RWPE2 (cell line): ENCODE measurements at regions not wholly inside any gene's neighbourhood (a gene's known extent, or its start where the extent isn't known, plus 50 kb on each side); places are given as distances from the start of the nearest gene placed in this dataset.

ENCODE experiments used
- ATAC-seq: fragments of 200-7000 bp; cut with Tn5 transposase; 3 replicates; pipeline ENCODE4 v1.9.1; 2021; ENCODE audit warnings: low read depth
- DNase-seq: peaks from one replicate; pipeline ENCODE4 v3.0.0-alpha.2; 2020; ENCODE audit warnings: low spot score
- H3K27ac ChIP-seq: fragments of 450-650 bp; 2 replicates; pipeline ENCODE4 v1.5.1; 2017; ENCODE audit warnings: mild to moderate bottlenecking; ENCODE audit not compliant: poor library complexity, severe bottlenecking
- H3K27me3 ChIP-seq: fragments of 250-450 bp; sonication (Bioruptor Pico); 2 replicates; pipeline ENCODE4 v1.5.1; 2021; ENCODE audit warnings: mild to moderate bottlenecking, moderate library complexity; ENCODE audit not compliant: insufficient read depth, poor library complexity, severe bottlenecking
- H3K36me3 ChIP-seq: fragments of 250-450 bp; sonication (Bioruptor Pico); 2 replicates; pipeline ENCODE4 v1.5.1; 2020; ENCODE audit warnings: low read depth, mild to moderate bottlenecking, moderate library complexity
- H3K4me1 ChIP-seq: fragments of 250-450 bp; sonication (Bioruptor Pico); 2 replicates; pipeline ENCODE4 v1.5.1; 2021; ENCODE audit warnings: mild to moderate bottlenecking, moderate library complexity; ENCODE audit not compliant: insufficient read depth, poor library complexity, severe bottlenecking
- H3K4me3 ChIP-seq: fragments of 250-450 bp; sonication (Bioruptor Pico); 2 replicates; pipeline ENCODE4 v1.5.1; 2021; ENCODE audit warnings: mild to moderate bottlenecking, moderate library complexity; ENCODE audit not compliant: severe bottlenecking
- H3K9me3 ChIP-seq: fragments of 250-450 bp; sonication (Bioruptor Pico); 2 replicates; pipeline ENCODE4 v1.5.1; 2021; ENCODE audit warnings: mild to moderate bottlenecking, moderate library complexity; ENCODE audit not compliant: severe bottlenecking
- CTCF ChIP-seq: fragments of 450-650 bp; IDR thresholded peaks from one replicate; pipeline ENCODE4 v1.5.1; 2017; ENCODE audit warnings: mild to moderate bottlenecking, moderate library complexity; ENCODE audit not compliant: poor library complexity, severe bottlenecking

GRCh38 chr13:60258349-60258748, 94.6 kb upstream of the DIAPH3 start:
- H3K27me3 ChIP-seq = no peaks in the 10 kb centered on the region
- TF ChIP-seq CTCF = no peak
- ATAC-seq (no peak), DNase-seq (no peak)
- no peaks in the 10 kb centered on the region for H3K36me3 ChIP-seq
- no peaks in the 10 kb centered on the region for H3K4me1 ChIP-seq
- H3K27ac ChIP-seq = no peak overlapping the region
- peaks cover 1% of the 10 kb centered on the region for H3K9me3 ChIP-seq
- no peak overlapping the region for H3K4me3 ChIP-seq

- ATAC-seq = no peak; the same call in 2 of the 3 replicates
- H3K27me3 ChIP-seq = no peaks in the 10 kb centered on the region
- no peak for TF ChIP-seq CTCF
- no peak overlapping the region for H3K27ac ChIP-seq
- no peaks in the 10 kb centered on the region for H3K36me3 ChIP-seq
- no peaks in the 10 kb centered on the region for H3K4me1 ChIP-seq
- peaks cover 1% of the 10 kb centered on the region for H3K9me3 ChIP-seq
- no peak for DNase-seq
- no peak overlapping the region for H3K4me3 ChIP-seq
Observed at GRCh38 chr13:60260440-60260839, 96.7 kb upstream of the DIAPH3 start.

- Histone ChIP-seq H3K9me3 (peaks cover 1% of the 10 kb centered on the region), H3K27me3 (no peaks in the 10 kb centered on the region), H3K4me1 (no peaks in the 10 kb centered on the region), H3K27ac (no peak overlapping the region), H3K4me3 (no peak overlapping the region), H3K36me3 (no peaks in the 10 kb centered on the region)
- no peak for ATAC-seq
- no peak for TF ChIP-seq CTCF
- DNase-seq = no peak
Observed at GRCh38 chr13:60261432-60262351, 98.0 kb upstream of the DIAPH3 start.

- no peaks in the 10 kb centered on the region for H3K4me1 ChIP-seq
- H3K27me3 ChIP-seq = peaks cover 8% of the 10 kb centered on the region
- H3K9me3 ChIP-seq = peaks cover 1% of the 10 kb centered on the region
- no peak overlapping the region for H3K27ac ChIP-seq
- H3K4me3 ChIP-seq = no peak overlapping the region
- no peaks in the 10 kb centered on the region for H3K36me3 ChIP-seq
- no peak for ATAC-seq
- DNase-seq = no peak
- TF ChIP-seq CTCF = no peak
Observed at GRCh38 chr13:60265566-60265965, 101.8 kb upstream of the DIAPH3 start.
